ENCODE measurements at regions not wholly inside any gene's neighbourhood (a gene's known extent, or its start where the extent isn't known, plus 50 kb on each side); places are given as distances from the start of the nearest gene placed in this dataset.
"Not testable (repeated sequence)": the region's sequence is repeated elsewhere in the genome, so short reads cannot be mapped to it uniquely, and the experiment has no call there.

- DNase-seq = not testable (repeated sequence)
These were observed 56.1 kb upstream of the GABRA3 start for GRCh38 chrX:152507168-152507567.

- no peak for DNase-seq
These were observed 69.5 kb upstream of the GABRA3 start for GRCh38 chrX:152520653-152521052.

GRCh38 chrX:152528193-152528592 is 77.1 kb upstream of the GABRA3 start:
- DNase-seq = no peak

GRCh38 chrX:152530967-152531366 is 79.9 kb upstream of the GABRA3 start:
- no peak for DNase-seq

- no peak for DNase-seq
These were observed 86.3 kb upstream of the GABRA3 start for GRCh38 chrX:152537373-152537772.

GRCh38 chrX:152573866-152574265 is 63.8 kb upstream of the GABRQ start:
- no peak for DNase-seq

GRCh38 chrX:152575331-152575730 is 62.4 kb upstream of the GABRQ start:
- peak; percentile 5 for DNase-seq

- not testable (repeated sequence) for DNase-seq
These were observed 50.2 kb upstream of the GABRQ start for GRCh38 chrX:152587523-152587922.

Data from T1000 (cell line).